Inferior parietal cortex (tissue), 1 donor: ENCODE measurements at regions not wholly inside any gene's neighbourhood (a gene's known extent, or its start where the extent isn't known, plus 50 kb on each side); places are given as distances from the start of the nearest gene placed in this dataset.

Source experiments
- DNase-seq: peaks from one replicate; pipeline ENCODE4 v3.0.0-alpha.2; 2016; ENCODE audit errors: extremely low spot score

DNA sequence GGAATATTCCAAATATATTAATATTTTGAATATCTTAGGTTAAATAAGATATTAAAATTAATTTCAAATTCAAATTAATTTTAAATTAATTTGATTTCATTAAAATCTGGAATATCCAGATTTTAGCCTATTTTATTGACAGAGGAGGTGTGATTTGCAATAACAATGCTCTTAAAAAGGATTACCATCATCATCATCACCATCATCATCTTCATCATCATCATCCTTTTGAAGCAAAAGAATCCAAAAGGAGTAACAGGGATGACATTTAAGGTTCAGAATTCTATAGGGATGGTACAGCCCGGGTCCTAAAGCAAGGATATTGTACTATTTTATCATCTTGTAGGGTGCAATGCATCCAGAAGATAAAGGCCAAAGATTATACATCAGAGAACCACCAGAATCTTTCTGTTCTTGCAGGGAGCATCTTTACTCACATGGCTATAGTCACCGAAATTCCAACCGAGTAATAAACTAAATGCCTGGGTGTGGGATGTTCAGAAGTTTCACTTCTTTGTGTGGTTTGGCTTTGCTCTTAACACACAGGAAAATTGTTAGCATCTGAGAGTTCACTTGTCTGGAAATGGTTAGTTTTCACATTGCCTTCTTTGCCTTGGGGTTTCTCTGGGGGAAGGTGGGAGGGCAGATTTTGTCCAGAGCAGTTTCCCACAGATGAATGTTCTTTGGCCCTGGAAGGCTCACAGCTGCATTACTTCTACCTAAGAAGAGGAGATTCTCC, 99.1 kb upstream of the ITGA6 start:
- DNase-seq = no peak

DNA sequence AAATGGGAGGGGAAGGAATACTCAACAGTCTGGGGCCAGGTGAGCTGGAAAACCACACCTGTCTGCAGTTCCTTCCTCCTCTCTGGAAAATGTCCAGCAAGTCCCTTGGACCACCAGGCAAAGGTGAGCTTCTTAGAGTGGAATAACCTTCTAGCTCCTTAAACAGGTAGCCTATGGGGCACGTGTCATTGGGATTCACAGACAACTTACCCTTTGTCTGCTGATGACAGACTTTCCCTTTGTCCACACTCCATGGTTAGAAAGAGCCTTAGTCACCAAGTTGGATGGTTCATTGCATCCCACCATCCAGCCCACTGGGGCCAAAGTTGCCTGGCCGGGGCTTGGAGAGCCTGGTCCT, 98.0 kb upstream of the ITGA6 start:
- no peak for DNase-seq

- no peak for DNase-seq
Measured at GRCh38 chr2:172329774-172330671, 97.4 kb upstream of the ITGA6 start.

DNA sequence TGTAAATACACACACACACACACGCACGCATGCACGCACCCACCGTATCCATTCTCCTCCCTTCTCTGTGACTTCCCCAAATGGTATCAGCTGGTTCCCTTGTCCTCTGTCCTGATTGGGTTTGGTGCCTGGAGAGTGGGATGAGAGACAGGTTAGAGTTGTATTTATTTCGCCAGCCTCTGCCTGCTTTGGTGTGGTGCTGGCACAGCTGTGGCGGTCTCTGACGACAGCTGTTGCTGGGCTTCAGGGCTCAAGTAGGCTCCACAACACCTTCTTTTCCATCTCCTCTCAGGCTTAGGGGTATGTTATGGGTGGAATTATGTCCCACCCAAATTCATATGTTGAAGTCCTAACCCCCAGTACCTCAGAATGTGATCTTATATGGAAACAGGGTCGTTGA, 94.9 kb upstream of the ITGA6 start:
- no peak for DNase-seq

- no peak for DNase-seq
Measured at GRCh38 chr2:172333235-172333977, 94.0 kb upstream of the ITGA6 start.

DNA sequence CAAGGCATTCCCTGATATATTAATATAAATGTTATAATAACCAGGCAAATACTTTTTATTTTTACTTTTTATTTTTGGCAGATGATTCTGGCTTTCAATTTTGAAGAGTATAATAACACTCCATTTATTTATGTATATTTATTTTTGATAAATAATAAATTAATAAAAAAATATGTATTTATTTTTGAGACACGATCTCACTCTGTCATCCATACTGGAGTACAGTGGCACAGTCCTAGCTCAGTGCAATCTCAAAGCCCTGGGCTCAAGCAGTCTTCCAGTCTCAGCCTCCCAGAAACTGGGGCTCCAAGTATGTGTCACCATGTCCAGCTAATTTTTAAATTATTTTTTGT, 93.4 kb upstream of the ITGA6 start:
- no peak for DNase-seq

DNA sequence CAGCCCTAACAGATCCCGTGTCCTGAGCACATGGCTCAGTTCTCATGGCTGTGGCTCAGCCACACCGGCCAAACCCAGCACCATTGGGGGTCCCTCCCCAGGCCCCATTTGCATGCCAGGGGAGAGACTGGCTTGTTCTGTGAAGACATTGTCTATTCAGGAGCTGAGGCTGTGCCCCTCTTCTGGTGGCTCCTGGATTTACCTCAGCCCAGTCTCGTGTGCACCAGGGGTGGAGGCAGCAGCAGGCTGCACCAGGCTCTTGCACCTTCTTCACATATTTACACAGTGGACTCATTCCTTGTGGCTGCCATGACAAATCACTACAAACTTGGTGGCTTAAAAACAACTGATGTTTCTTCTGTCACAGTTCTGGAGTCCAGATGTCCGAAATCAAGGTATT, 92.4 kb upstream of the ITGA6 start:
- DNase-seq = no peak

DNA sequence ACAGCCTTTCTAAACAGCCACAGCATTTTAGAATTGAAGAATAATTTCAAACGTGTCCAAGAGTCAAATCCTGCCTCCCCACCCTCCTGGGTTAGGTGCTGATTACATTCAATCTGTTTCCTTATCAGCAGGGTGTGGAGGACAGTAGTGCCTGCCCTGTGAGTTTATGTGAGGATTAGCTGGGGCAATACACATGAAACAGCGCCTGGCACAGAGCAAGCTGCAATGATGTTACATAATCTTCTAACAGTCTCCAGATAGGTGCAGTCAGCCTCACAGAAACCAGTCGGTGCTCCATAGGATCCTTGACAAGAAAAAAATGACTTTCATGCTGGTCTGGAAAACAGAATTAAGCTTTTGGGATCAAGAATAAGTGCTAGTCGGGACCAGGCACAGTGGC, 91.7 kb upstream of the ITGA6 start:
- DNase-seq = no peak

DNA sequence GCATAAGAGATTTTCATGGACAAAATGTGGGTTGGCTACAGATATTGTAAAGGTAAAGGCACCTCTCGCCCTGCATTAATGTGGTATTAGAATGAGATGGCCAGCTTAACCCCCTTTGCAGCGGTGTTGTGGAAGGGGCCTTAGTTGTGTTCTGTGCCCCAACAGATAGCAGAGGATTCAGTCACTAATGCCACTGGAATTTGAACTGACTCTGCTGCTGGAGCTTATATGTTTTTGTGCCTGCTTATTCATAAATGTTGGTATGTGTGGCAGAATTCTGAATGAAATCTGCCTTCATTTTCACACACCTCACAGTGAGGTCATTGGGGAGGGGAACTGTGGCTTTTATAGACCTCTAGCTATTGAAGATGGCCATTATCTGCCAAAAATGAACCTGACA, 90.7 kb upstream of the ITGA6 start:
- no peak for DNase-seq

GRCh38 chr2:172339371-172340010, 87.9 kb upstream of the ITGA6 start:
- DNase-seq = no peak

GRCh38 chr2:172340394-172340793, 87.0 kb upstream of the ITGA6 start:
- DNase-seq = no peak

DNA sequence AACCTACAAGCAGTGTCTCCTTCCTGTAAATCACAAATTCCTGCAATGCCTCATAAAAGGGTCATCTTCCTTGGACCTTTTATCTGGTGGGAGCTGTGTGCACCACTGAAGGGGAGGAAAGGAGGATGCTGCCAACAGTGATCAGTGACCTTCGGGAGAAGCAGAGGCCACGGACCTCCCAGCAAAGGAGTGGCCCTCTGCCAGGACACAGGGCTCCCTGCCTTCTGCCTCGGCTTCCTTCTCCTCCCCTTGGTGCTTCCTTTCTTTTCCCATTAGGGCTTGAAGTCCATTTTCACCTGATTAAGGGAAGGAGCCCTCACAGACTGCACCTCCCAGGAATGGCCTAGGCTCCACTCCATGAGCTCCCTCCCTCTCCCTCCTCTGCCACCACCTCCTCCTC, 85.3 kb upstream of the ITGA6 start:
- no peak for DNase-seq

DNA sequence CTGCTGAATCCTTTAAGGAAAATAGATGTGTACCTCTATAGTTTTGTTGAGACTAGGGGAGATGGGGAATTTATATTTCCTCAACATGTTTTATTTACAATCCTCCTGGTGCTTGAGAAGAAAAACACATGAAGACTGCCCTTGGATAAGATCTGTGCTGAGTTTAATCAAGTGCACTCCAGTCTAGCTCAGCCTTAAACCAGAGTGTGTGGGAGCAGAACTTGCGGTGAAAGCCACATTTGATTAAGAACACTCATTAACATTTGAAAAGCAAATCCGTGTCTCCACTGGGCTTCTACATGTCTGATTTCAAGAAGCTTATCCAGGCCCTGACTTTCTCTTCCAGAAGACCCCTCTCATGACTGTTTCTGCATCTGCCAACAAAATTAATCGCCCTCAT, 84.8 kb upstream of the ITGA6 start:
- DNase-seq = no peak

- no peak for DNase-seq
Measured at GRCh38 chr2:172344159-172344558, 83.2 kb upstream of the ITGA6 start.

GRCh38 chr2:172345956-172346555, 81.3 kb upstream of the ITGA6 start:
- no peak for DNase-seq

DNA sequence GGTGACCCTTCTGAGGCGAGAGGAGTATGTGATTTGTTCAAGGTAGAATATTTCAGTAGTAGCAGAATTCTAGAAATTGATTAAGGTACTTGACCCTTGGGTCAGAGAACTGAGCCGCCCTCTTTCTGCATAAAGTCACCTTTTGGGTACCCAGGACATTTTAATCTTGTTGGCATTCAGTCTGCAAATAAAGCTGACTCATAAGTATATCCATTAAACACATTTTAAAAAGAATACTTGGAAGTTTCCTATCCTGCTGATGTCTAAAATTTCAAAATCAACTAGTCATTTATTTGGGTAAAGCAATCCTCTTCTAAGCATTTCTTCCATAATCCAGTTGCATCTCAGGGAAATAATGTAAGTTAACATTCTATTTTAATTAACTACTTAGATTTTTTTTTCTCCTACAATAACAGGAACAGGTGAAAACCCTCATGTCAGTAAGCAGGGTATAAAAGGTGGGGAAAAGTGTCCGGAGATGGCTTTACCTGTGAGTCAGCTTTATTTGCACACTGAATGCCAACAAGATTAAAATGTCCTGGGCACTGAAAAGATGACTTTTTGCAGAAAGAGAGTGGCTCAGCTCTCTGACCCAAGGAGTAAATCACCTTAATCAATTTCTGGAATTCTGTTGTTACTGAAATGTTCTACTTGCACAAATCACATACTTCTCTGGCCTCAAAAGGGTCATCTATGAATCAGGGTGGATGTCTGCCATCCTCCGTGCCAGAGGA, 78.7 kb upstream of the ITGA6 start:
- DNase-seq = no peak

GRCh38 chr2:172350839-172351479, 76.4 kb upstream of the ITGA6 start:
- peak; percentile 15 for DNase-seq

- DNase-seq = no peak
Measured at GRCh38 chr2:172351586-172351985, 75.8 kb upstream of the ITGA6 start.

DNA sequence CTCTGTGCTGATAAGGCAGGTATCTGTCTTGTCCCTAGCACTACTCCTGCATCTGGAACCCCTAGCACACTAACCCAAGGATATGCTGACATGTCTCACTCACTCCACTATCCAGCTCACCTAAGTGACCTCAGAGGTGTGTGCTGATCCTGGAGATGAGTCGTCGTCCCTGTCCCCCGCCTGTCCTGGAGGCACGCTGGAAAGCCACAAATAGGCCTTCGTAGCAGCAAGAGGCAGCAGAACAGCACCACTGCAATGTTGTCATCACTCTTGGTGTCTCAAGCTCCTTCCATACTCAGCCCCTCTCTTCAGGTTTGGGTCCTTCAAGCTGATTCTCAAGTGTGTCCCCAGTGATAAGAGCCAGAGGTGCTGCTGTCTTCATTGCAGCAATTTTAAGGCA, 73.0 kb upstream of the ITGA6 start:
- DNase-seq = no peak

DNA sequence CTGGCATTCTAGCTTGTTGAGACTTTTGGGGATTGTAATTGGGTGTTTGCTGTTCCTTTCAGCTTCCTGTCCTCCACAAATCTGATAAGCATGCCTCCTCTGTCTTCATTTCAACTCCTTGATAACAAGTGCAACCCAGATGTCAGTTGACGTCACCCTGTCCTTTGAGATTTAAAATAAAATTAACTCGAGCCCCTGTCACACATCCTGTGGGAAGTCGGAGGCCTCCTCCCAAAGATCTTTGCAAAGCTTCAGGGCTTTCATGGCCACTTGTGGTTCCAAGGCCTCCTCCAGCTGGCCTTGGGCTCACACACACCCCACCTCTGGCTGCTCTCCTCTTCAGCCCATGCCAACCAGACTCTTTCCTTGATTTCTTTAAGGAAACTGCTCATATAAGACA, 69.9 kb upstream of the ITGA6 start:
- no peak for DNase-seq
